Stomach smooth muscle (tissue), 2 donors: ENCODE measurements at regions not wholly inside any gene's neighbourhood (a gene's known extent, or its start where the extent isn't known, plus 50 kb on each side); places are given as distances from the start of the nearest gene placed in this dataset.
"Not testable (repeated sequence)": the region's sequence is repeated elsewhere in the genome, so short reads cannot be mapped to it uniquely, and the experiment has no call there.

Experiments
- H3K27ac ChIP-seq: one replicate; pipeline ENCODE4 v1.7.0; 2013; ENCODE audit warnings: mild to moderate bottlenecking, low read length, inconsistent platforms
- H3K27me3 ChIP-seq, 2 donors: one replicate each; pipeline ENCODE4 v1.7.0; 2013; ENCODE audit warnings: low read length in 2 of 2; ENCODE audit not compliant: insufficient read depth in 2 of 2, control insufficient read depth in 1 of 2
- H3K36me3 ChIP-seq, 2 donors: one replicate each; pipeline ENCODE4 v1.7.0; 2013; ENCODE audit warnings: low read length in 2 of 2; ENCODE audit not compliant: control insufficient read depth in 2 of 2, insufficient read depth in 2 of 2
- H3K4me1 ChIP-seq: one replicate; pipeline ENCODE4 v1.7.0; 2013; ENCODE audit warnings: low read length; ENCODE audit not compliant: control insufficient read depth, insufficient read depth
- H3K4me3 ChIP-seq, 2 donors: one replicate each; pipeline ENCODE4 v1.7.0; 2013; ENCODE audit warnings: low read length in 2 of 2
- H3K9ac ChIP-seq, 2 donors: one replicate each; pipeline ENCODE4 v1.7.0; 2013; ENCODE audit warnings: low read length in 2 of 2, mild to moderate bottlenecking in 1 of 2
- H3K9me3 ChIP-seq, 2 donors: one replicate each; pipeline ENCODE4 v1.7.0; 2013; ENCODE audit warnings: low read length in 2 of 2; ENCODE audit not compliant: control insufficient read depth in 2 of 2
- donor health status: healthy.
- donor health status: Pancreatic carcinoma.

DNA sequence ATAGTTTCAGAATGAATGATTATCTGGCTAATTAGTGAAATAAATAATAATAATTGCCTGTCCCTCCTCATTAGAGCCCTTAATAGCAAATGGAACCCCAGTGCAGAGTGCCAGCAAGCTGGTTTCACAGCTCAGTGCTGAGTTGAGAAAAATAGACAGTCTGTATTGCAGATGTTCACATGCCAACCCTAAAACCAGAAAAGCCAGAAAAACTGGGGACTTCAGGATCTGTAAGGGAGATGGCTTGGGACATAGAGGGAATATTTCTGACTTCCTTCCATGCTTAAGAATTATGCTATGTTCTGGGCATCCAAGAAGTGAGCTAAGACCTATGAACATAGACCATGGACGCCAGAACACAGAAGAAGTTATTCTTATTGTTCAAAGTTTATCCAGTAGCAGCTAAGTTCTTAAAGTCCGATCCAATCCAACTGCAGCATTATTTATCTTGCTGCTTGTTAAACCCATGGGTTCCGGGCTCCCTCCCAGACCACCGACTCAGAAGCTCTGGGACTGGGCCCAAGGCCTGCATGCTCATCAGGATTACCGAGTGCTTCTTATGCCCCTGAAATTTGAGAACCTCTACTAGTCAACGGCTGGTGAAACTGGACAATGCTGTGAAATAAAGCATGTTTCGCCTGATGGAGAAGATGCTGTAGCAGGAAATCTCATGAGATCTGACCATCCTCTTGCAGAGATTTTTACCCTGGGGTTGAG is 158.3 kb downstream of the FOXB1 start:
- Histone ChIP-seq H3K4me1 (no peaks in the 10 kb centered on the region), H3K36me3 (no peaks in the 10 kb centered on the region), H3K9me3 (no peaks in the 10 kb centered on the region), H3K27ac (no peak overlapping the region), H3K9ac (no peak overlapping the region), H3K4me3 (no peak overlapping the region), H3K27me3 (peaks cover 0 to 2% of the 10 kb centered on the region in 2 donors)

DNA sequence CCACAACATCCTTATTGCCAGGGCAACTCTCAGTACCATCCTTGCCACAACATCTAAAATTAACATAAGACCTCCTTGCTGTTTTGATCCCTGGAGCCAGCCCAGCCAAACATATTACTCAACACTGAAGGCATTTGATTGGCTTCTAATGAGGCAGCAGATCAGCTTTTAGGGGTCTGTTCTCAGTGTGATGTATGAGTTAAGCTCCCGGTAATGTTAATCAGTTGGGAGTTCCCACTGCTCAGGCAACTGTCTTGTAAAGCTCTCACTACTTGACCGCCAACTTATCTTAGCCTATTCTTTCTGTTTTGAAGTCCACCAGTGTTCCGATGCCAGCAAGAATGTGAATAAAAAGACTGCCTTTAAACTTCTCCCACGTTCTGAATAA is 158.9 kb downstream of the FOXB1 start:
- Histone ChIP-seq H3K4me1 (no peaks in the 10 kb centered on the region), H3K9ac (no peak overlapping the region), H3K36me3 (no peaks in the 10 kb centered on the region), H3K27ac (no peak overlapping the region), H3K9me3 (no peaks in the 10 kb centered on the region), H3K27me3 (peaks cover 0 to 2% of the 10 kb centered on the region in 2 donors), H3K4me3 (no peak overlapping the region)

DNA sequence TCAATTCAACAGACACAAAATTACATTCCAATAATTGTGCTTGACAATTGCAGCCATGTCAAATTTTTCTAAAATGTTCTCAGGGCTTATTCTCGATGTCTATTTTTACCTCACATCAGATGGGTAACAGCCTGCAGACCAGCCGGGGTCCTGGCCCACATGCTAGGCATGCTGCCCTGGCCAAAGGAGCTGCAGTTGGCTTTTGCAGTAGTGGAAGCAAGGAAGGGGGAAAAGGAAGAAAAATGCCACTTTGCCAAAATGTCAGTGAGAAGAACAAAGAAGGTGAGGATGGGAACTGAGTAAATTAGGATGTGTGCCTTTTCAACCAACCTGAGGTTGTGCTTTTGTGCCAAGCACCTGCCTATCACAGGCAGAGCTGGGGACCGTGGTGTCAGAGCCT is 161.0 kb downstream of the FOXB1 start:
- Histone ChIP-seq H3K4me3 (no peak overlapping the region), H3K9ac (no peak overlapping the region), H3K27ac (no peak overlapping the region), H3K4me1 (no peaks in the 10 kb centered on the region), H3K27me3 (no peaks in the 10 kb centered on the region), H3K36me3 (no peaks in the 10 kb centered on the region), H3K9me3 (no peaks in the 10 kb centered on the region)

DNA sequence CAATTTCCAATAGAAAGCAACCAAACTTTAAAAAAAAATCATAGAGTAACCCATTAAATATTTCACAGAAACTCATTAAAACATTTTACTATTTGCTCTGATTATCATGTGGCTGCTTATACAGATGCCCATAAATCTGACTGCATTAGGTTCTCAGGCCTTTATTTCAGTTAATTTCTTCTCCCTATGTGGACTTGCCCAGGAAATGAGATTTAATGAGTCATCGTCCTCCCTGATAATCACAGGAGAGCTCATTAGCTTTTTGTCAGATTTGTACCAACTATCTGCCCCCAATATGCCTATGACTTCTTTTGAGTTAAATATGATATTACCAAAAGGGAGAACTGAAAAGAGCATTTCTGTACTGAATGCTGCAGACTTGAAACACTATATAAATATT is 168.0 kb downstream of the FOXB1 start:
- H3K36me3 ChIP-seq, result no peaks in the 10 kb centered on the region
- no peak overlapping the region for H3K9ac ChIP-seq
- H3K27me3 ChIP-seq, result no peaks in the 10 kb centered on the region
- H3K27ac ChIP-seq, result no peak overlapping the region
- no peaks in the 10 kb centered on the region for H3K9me3 ChIP-seq
- no peak overlapping the region for H3K4me3 ChIP-seq
- H3K4me1 ChIP-seq, result no peaks in the 10 kb centered on the region

DNA sequence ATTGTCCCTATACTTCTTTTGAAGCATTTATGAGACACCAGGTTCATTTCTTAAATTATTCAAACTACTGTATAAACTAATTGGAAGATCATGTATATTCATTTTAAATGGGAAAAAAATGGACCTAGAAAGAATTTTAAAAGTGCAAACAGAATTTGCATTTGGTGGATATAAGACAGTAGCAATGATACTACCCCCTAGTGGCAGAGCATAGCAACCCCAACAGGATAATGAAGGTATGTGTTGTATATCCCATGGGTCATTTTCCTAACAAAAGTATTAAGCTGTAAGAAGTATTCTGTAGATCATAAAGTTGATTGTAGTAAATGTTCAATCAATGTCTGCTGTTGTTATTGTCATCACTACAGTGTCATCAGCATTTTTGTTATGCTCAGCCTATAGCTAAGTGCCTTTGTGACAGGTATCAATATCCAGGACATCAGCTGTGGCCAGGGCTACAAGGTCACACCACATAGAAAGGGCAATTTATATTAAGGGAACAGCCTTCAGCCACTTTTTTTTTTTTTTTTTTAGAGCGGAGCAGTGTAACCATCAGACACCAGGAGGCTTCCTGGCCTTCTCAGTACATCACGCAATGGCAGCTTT is 175.8 kb downstream of the FOXB1 start:
- peaks cover 0 to 6% of the 10 kb centered on the region in 2 donors for H3K27me3 ChIP-seq
- H3K36me3 ChIP-seq, result no peaks in the 10 kb centered on the region
- H3K9me3 ChIP-seq, result no peaks in the 10 kb centered on the region
- H3K9ac ChIP-seq, result no peak overlapping the region
- H3K27ac ChIP-seq, result no peak overlapping the region
- H3K4me3 ChIP-seq, result no peak overlapping the region
- no peaks in the 10 kb centered on the region for H3K4me1 ChIP-seq

DNA sequence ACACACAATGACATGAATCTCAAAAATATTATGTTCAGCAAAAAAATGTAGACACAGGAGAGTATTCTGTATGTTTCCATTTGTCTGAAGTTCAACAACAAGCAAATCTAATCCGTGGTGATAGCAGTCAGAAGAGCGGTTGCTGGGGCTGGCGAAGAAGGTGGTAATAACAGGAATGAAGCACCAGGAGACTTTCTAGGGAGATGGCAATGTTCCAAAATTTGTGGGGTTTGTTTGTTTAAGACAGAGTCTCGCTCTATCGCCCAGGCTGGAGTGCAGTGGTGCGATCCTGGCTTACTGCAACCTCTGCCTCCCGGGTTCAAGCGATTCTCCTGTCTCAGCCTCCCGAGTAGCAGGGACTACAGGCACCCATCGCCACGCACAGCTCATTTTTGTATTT is 177.8 kb downstream of the FOXB1 start:
- not testable (repeated sequence) for H3K9me3 ChIP-seq, H3K4me3 ChIP-seq, H3K9ac ChIP-seq, H3K36me3 ChIP-seq, H3K4me1 ChIP-seq, H3K27ac ChIP-seq, H3K27me3 ChIP-seq

DNA sequence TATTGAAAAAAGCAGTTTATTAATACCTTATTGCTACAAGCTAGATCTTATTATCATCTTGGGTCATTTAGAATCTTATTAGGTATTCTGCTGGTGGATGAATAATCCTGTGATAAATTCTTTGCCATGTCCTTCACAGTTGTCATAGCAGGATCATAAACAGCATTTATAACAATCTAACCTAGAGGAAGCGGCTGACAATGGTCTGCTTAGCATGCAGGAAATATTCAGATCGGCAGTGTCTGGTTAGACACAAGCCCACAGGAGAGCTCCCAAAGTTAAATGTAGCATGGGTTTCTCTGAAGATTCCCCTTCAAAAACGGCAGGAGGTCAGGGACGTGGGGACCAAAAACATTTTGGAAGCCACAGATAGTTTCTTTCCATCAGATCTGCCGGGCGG is 179.3 kb downstream of the FOXB1 start:
- Histone ChIP-seq H3K9ac (no peak overlapping the region), H3K9me3 (peaks cover 0 to 2% of the 10 kb centered on the region in 2 donors), H3K27me3 (peaks cover 0 to 7% of the 10 kb centered on the region in 2 donors), H3K4me1 (no peaks in the 10 kb centered on the region), H3K4me3 (no peak overlapping the region), H3K36me3 (no peaks in the 10 kb centered on the region), H3K27ac (no peak overlapping the region)

DNA sequence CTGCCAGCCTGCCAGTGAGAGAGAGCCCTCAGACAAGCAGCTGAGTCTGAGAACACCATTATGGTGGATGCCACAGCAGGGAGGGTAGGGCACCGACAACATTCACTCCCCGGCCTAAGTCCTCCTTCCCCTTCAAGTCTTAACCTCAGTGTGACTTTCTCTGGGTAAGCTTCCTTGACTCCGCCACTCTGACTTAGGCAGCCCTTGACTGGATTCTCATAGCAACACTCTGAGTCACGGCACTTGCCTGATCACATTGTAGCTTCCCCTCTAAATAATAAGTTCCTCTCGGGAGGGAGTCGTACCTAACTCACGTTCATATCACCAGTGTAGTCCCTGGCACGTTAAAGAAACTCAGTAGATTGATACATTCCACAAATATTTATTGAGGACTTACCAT is 180.5 kb downstream of the FOXB1 start:
- H3K36me3 ChIP-seq, result no peaks in the 10 kb centered on the region
- no peak overlapping the region for H3K9ac ChIP-seq
- H3K27me3 ChIP-seq, result peaks cover 0 to 7% of the 10 kb centered on the region in 2 donors
- no peak overlapping the region for H3K27ac ChIP-seq
- no peaks in the 10 kb centered on the region for H3K4me1 ChIP-seq
- peaks cover 0 to 2% of the 10 kb centered on the region in 2 donors for H3K9me3 ChIP-seq
- H3K4me3 ChIP-seq, result no peak overlapping the region

DNA sequence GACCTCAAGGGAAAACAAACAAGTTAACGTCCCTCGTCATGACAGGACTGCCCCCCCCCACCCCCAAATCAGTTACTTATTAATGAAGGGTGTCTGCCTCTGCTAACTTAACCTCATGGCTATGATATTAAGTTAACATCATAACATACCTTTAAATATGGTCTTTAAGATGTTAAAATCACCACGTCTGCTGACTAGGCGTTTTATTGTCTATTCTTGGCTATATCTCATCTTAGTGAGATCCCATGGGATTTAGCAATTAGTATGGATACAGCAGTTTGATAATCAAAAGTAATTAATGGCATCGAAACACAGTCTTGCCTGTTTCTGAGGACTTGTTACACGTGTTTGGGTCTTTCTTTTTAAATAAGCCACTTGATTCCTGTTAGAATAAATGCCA is 186.9 kb downstream of the FOXB1 start:
- H3K4me3 ChIP-seq, result no peak overlapping the region
- H3K9me3 ChIP-seq, result no peaks in the 10 kb centered on the region
- no peak overlapping the region for H3K27ac ChIP-seq
- H3K27me3 ChIP-seq, result no peaks in the 10 kb centered on the region
- H3K9ac ChIP-seq, result no peak overlapping the region
- H3K4me1 ChIP-seq, result no peaks in the 10 kb centered on the region
- no peaks in the 10 kb centered on the region for H3K36me3 ChIP-seq

DNA sequence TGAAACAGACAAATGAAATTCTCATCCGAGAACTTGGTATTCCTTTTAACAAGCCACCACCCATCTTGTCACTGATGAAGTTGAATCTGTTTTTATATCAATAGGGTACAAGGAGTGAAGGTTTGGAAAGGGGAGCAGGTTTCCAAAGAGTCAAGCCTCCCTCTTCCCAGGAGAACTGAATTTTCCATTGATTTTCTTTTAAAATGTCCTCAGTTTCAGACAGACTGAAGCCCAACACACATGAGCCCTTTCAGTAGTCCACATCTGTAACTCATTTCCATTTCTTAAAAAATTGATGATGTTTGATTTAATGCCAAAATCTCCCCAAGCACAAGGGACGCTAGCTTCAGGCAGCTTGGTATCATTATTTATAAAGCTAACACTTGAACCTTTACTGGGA is 187.7 kb downstream of the FOXB1 start:
- Histone ChIP-seq H3K27me3 (no peaks in the 10 kb centered on the region), H3K9ac (no peak overlapping the region), H3K4me1 (no peaks in the 10 kb centered on the region), H3K4me3 (no peak overlapping the region), H3K9me3 (no peaks in the 10 kb centered on the region), H3K27ac (no peak overlapping the region), H3K36me3 (no peaks in the 10 kb centered on the region)

DNA sequence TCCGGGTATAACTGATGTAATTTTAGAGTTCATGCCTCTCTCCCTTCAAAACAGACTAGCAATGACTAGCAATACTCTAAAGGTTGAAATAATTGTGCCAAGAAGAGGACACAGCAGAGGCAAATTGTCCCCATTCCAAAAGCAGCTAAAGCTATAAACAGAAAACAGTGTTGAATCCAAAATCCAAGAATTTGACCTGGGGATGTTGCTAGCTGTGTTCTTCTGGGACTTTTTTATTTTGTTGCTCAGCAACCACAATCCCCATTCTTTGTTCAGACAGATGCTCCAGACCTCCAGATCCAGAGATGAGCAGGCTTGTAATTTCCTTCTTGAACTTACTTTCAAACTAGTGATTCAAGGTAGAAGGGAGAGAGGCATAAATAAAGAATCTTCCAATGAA is 191.5 kb downstream of the FOXB1 start:
- Histone ChIP-seq H3K36me3 (no peaks in the 10 kb centered on the region), H3K27ac (no peak overlapping the region), H3K4me1 (no peaks in the 10 kb centered on the region), H3K9ac (no peak overlapping the region), H3K4me3 (no peak overlapping the region), H3K9me3 (no peaks in the 10 kb centered on the region), H3K27me3 (no peaks in the 10 kb centered on the region)
